Posterior cingulate gyrus (tissue), 11 donors: ENCODE measurements at regions not wholly inside any gene's neighbourhood (a gene's known extent, or its start where the extent isn't known, plus 50 kb on each side); places are given as distances from the start of the nearest gene placed in this dataset.
"Not testable (repeated sequence)": the region's sequence is repeated elsewhere in the genome, so short reads cannot be mapped to it uniquely, and the experiment has no call there.

Source experiments
- DNase-seq, 10 donors: peaks; one replicate each; pipeline versions ENCODE4 v3.0.0 to v3.0.0-alpha.2; 2020 to 2021; ENCODE audit warnings: mixed read lengths in 3 of 10
- intact Hi-C: fragments of 100-400 bp; cut with DNase I; formaldehyde crosslinking; loops from one replicate; pipeline ENCODE4 v1.15.1; 2023

- intact Hi-C loops: no loop called here
- DNase-seq: peak in 3 of 10 donors; percentile 15 to 79 (median 77)
Measured at GRCh38 chr5:116759860-116760640, 185.4 kb upstream of the SEMA6A start.

GRCh38 chr5:116757326-116757725, 182.7 kb upstream of the SEMA6A start:
- intact Hi-C loops: no loop called here

DNA sequence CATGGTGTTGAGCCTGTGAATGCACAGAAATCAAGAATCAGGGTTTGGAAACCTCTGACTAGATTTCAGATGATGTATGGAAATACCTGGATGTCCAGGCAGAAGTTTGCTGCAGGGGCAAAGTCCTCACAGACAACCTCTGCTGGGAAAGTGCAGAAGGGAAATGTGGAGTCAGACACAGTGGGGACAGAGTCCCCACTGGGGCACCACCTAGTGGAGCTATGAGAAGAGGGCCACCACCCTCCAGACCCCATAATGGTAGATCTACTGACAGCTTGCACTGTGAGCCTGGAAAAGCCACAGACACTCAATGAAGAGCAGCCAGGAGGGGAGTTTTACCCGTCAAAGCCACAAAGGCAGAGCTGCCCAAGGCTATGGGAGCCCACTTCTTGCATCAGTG, 181.9 kb upstream of the SEMA6A start:
- DNase-seq: no peak
- intact Hi-C loops: no loop called here

More at GRCh38 chr5:116757326-116757725, 182.7 kb upstream of the SEMA6A start:
- no peak for DNase-seq

DNA sequence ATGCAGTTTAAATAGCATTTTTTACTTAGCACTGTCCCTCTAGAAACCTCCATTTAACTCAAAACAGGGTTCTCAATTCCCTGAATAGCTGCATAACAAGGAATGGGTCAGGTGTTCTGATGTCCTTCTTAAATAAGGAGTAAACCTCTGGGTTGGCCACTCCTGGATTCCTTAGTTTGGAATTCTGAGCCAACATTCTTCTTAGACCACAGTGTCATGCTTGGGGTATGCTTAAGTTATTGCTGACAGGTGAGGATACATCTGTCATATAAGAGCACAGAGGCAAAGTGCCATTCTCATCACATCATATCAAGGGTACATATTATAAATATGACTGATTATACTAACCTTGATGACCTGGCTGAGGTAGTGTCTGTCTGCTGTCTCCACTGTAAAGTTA, 179.9 kb upstream of the SEMA6A start:
- no peak for DNase-seq
- intact Hi-C loops: no loop called here

GRCh38 chr5:116751684-116752083, 177.1 kb upstream of the SEMA6A start:
- intact Hi-C loops: no loop called here
- DNase-seq: no peak

DNA sequence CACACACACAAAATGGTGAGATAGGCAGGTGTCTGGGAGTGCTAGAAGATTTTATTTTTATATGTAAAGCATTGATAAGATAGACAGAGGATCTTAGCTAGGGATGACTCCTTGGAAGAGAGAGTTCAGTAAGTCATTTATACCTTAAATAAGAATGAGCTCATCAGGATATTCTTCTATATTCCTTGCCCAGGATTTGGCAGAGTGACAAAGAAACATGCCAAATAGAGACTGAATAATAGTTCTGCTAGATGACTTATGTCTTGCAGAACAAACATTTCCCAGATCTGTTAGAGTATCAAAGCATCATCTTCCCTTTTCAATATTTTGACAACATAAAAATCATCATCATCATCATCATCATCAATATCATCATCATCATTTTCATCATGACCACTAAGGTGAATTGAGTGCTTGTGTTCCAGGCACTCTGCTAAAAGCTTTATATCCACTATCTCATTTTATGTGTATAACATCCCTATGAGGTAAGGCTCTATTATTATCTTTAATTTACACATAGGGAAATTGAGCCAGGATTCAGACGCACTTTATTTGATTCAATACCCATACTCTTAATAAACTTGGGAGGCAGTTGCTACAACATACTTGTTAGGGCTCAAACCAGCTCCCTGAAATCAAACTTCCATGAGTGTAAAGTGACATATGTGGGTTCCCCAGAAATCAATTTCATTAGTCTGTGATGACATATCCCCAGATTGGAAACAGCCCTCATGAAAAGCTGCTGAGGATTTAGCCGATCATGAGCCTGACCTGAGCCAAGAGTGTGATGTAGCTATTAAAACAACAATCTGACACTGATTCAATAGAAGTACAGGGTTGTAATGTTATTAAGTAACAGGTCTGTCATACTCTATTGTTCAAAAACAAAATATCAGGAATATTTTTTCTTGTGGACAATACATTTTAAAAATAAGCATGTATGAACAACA, 176.3 kb upstream of the SEMA6A start:
- DNase-seq: no peak
- intact Hi-C loops: no loop called here

DNA sequence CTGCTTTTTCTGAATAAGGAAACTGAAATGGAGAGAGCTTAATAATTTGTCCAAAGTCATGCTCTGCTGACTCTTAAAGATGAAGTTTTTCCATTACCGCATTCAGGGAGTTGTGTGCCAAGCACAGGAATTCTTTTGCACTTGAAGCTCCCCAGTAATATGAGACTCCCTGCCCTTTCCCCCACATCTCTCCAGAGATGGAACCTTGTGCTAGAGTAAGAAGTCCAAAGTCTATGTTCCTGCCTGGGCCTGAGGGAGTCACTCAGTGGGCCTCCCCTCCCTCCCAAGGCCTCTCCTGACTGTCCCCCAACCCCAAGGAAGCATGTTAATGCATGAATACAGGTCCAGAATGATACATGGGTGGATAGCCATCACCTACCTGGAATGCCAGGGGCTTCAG, 173.3 kb upstream of the SEMA6A start:
- intact Hi-C loops: no loop called here
- DNase-seq: no peak

DNA sequence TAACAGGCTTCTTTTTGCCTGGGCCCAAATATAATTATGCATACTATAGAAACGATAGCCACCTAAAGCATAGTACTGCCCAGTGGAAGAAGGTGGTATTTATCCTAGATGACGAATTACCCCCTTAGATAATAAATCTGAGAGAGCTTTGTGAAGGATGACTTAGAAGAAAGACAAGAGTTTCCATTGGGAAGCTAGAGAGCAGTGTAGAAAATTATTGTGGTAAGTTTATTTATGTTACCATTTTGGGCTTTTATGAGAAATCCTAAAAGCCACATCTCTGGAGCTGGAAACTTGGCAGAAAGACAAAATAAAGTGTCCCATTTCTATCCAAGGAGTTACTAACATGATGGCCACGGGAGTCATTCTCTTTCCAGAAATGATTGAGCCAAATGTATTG, 172.0 kb upstream of the SEMA6A start:
- DNase-seq: no peak
- intact Hi-C loops: no loop called here

DNA sequence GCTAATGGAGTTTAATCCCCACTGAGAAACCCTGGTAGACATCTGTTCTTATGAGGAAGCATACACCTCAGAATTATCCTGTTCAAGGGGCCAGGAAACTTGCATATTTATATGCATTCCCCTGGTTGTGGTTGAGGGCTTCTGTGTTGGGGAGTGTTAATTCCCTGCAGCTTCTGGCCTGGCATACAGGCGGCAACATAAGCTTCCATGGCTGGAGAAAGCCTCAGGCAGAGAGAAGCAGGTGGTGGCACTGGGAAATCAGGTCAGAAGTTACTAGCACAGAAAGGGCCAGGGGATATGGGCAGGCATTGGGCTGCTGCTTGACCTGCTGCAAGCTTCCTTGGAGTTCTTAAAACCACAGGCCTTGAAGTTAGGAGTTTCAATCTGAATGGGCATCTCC, 166.1 kb upstream of the SEMA6A start:
- DNase-seq: no peak
- intact Hi-C loops: no loop called here

DNA sequence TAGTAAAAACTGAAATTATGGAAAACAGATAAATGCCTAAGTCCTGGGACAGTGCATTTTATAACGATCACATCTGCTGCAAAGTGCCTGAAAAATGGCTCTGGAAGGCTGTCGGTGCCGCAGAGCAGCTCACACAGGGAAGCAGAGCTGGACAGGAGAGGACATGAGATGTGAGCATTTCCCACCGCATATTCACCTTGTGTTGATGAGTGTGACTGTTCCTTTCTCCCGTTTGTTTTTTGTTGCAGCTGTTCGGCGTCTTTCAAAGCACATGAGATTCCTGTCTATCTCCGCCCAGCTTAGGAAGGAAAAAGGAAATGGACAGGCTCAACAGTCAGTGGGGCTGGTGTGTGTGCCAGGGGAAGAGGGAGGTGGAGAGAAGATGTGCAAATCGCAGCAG, 164.9 kb upstream of the SEMA6A start:
- no peak for DNase-seq
- intact Hi-C loops: no loop called here

GRCh38 chr5:116738615-116739261, 164.1 kb upstream of the SEMA6A start:
- intact Hi-C loops: no loop called here
- no peak for DNase-seq

DNA sequence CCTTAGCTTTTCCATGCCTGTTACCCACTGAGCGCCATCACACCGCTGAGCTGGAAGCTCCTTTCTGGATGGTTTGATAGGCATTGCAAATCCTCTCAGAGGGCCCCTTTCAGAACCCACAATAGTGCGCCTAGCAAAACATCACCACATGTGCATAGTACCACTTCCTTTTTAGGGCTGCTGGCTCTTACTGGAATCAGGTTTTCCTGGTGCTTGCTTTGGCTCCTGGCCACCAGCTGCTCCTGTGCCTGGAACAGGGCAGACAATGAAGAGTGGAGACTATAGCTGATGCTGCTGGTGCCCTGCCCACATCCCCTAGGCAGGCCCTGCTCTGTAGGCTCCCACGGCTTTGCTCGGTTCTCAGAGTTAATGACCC, 163.6 kb upstream of the SEMA6A start:
- intact Hi-C loops: no loop called here
- peak in 1 of 10 donors; percentile 65 for DNase-seq

DNA sequence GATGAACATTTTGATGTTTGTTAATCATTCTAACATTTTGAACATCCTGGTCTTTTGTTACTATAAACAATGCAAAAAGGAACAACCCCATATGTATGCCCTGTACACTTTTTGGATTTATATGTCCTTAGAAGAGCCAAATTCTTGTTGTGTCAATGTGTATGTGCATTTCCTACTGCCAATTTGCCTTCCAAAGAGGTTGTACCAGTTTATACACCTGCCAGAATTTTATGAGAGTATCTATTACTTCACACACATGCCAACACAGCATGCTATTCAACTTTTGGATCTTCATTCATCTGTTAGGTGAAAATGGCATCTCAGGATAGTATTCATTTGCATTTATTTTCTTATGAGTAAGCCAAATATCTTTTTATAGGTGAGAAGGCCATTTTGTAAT, 162.0 kb upstream of the SEMA6A start:
- DNase-seq: no peak
- intact Hi-C loops: no loop called here

DNA sequence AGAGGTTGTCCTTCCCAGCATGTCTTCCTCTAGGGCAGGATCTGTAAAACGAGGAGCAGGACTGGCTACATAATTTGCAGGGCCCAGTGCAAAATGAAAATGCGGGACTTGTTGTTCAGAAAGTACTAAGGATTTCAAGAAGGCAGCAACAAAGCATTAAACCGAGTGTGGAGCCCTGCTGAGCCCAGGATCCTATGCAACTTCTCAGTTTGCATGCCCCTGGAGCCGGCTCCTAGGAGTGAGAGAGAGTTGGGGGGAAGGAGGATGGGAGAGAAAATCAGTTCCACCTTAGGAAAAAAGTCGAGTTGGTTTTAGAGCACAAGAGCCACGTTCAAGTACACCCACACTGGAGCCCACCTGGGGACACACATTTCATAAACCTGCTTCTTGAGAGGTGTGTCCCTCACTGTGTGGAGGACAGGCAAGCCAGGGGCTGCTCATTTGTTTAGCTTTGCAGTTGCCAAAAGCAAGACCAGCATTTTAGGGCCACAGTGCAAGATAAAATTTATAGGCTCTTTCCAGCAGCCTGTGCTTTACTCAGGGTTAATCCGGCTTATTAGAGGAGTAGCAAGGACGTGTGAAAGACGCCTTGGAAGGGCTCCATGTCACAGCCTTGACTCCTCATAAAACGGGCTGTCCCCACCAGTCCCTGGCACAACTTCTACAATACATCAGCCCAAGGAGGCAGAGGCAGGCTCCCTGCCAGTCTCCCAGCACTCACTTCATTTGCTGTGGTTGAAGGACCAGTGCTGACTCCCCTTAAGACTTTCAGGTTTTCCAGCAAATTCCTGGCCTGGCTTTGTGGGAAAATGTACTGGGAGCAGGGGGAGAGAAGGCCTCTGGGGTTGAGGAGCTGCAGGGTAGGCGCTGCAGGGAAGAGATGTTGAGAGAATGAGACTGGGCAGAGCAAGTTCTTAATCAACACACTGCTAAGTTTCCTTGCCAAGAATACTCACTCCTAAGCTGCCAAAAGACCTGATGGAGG, 159.7 kb upstream of the SEMA6A start:
- peak in 7 of 10 donors; percentile 14 to 78 (median 28) for DNase-seq
- intact Hi-C loops: no loop called here

DNA sequence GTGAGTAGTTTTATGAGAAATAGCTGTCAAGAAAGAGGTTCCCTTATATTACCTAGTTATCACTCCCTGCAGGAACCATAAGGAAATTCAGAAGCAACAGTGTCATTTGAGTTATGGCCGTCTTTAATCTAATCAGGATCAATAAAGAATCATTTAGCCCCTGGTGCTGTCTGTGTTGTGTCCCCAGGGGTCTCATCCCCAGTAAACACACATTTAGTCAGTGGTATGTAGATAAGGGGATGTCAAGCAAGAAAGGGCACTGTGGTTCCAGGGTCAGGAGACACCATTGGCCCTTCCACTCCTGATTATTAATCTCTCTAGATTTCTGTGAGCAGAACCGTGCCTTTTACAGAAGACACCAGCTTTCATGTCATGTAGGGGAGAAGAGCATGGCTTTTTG, 158.0 kb upstream of the SEMA6A start:
- intact Hi-C loops: no loop called here
- no peak for DNase-seq

GRCh38 chr5:116731432-116731831, 156.8 kb upstream of the SEMA6A start:
- DNase-seq: no peak
- intact Hi-C loops: no loop called here

GRCh38 chr5:116730706-116731105, 156.1 kb upstream of the SEMA6A start:
- intact Hi-C loops: no loop called here
- no peak for DNase-seq

GRCh38 chr5:116730185-116730584, 155.6 kb upstream of the SEMA6A start:
- DNase-seq: no peak
- intact Hi-C loops: no loop called here

DNA sequence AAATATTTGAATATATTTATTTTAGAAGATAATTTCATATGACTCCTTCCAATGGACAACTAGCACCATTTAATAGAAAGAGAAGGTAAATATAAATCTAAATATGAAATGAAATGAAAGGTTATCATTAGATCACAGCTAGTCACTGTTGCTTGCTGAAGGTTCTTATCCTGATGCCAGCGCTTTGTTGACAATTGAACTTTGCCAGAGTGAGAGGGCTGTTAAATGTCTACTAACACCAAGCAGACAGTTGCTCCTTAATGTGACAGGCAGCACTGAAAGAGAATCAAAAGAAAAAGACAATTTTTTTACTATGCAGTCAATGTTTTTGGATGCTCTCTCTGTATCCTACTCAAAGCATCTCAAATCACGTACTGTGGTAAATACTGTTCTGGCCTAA, 152.6 kb upstream of the SEMA6A start:
- intact Hi-C loops: no loop called here
- DNase-seq: no peak

DNA sequence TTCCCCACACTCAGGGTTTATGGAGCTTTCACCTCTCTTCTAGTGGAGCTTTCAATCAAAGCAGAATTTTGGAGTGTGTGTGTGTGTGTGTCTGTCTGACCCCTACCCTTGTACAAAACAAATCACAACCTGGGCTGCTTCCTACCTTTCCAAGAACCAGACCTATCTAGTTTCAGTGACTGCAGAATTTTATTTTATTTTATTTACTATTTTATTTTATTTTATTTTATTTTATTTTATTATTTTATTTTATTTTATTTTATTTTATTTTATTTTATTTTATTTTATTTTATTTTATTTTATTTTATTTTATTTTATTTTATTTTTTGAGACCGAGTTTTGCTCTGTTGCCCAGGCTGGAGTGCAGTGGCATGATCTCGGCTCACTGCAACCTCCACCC, 151.6 kb upstream of the SEMA6A start:
- intact Hi-C loops, DNase-seq: not testable (repeated sequence)
